ENCODE measurements at regions not wholly inside any gene's neighbourhood (a gene's known extent, or its start where the extent isn't known, plus 50 kb on each side); places are given as distances from the start of the nearest gene placed in this dataset.

- CTCF ChIA-PET: no interaction called here
- H2AFZ ChIP-seq (ENCODE audit: low read depth): no peak overlapping the region
- H3K4me2 ChIP-seq: no peak overlapping the region
- no peak overlapping the region for H3K4me3 ChIP-seq (ENCODE audit: low read depth in 2 of 2, low read length in 1 of 2)
- no peaks in the 10 kb centered on the region for H3K9me2 ChIP-seq
- no peak for DNase-seq
- POLR2A ChIA-PET: no interaction called here
- TF ChIP-seq FOXM1 (IDR thresholded peaks at IDR 0.05; ENCODE audit: low read depth) (no peak), ELF1 (IDR thresholded peaks at IDR 0.05) (no peak), MAX (IDR thresholded peaks at IDR 0.05; ENCODE audit: low read depth) (no peak), REST (IDR thresholded peaks at IDR 0.05; ENCODE audit: low read depth, low read length) (no peak), MXI1 (IDR thresholded peaks at IDR 0.05; ENCODE audit: low read depth, low read length) (no peak), RFX5 (IDR thresholded peaks at IDR 0.05; ENCODE audit: low read length) (no peak), FOSL2 (IDR thresholded peaks at IDR 0.05; ENCODE audit: borderline replicate concordance, low read depth) (no peak), GATA2 (CRISPR knock-in tag; IDR thresholded peaks at IDR 0.05) (no peak), TCF12 (IDR thresholded peaks at IDR 0.05) (no peak), POLR2AphosphoS5 (IDR thresholded peaks at IDR 0.05; ENCODE audit: low read depth, low read length) (no peak), GABPA (IDR thresholded peaks at IDR 0.05; ENCODE audit: low read depth) (no peak), TAF1 (IDR thresholded peaks at IDR 0.05; ENCODE audit: borderline replicate concordance, low read depth, low read length) (no peak), RAD21 (IDR thresholded peaks at IDR 0.05; ENCODE audit: low read length) (no peak), USF2 (IDR thresholded peaks at IDR 0.05; ENCODE audit: borderline replicate concordance, low read depth, low read length) (no peak), ZBTB33 (IDR thresholded peaks at IDR 0.05; ENCODE audit: borderline replicate concordance, low read depth) (no peak), EP300 (IDR thresholded peaks at IDR 0.05; ENCODE audit: borderline replicate concordance in 1 of 2, low read depth in 1 of 2, low read length in 1 of 2) (no peak), YY1 (IDR thresholded peaks at IDR 0.05; ENCODE audit: low read depth) (no peak)
- peaks cover 11% of the 10 kb centered on the region; the same call in 1 of the 2 replicates for H3K9me3 ChIP-seq
- no peak overlapping the region for H3K27ac ChIP-seq (ENCODE audit: low read depth in 2 of 2, low read length in 1 of 2)
- no peaks in the 10 kb centered on the region for H3K4me1 ChIP-seq (ENCODE audit: control insufficient read depth in 1 of 2, insufficient read depth in 2 of 2, low read depth in 1 of 2, low read length in 1 of 2)
- H3K9ac ChIP-seq: no peak overlapping the region
- H3K27me3 ChIP-seq (ENCODE audit: insufficient read depth): no peaks in the 10 kb centered on the region; the same call in 1 of the 2 replicates
- no peaks in the 10 kb centered on the region for H3K79me2 ChIP-seq (ENCODE audit: insufficient read depth)
- 6% methylated on average over 5 of the region's 5 CpGs for WGBS (ENCODE audit: low lambda C conversion rate)
- no peaks in the 10 kb centered on the region for H3F3A ChIP-seq (replicated peaks; ENCODE audit: insufficient read depth)
- H3K36me3 ChIP-seq (replicated peaks in 1 of 2; ENCODE audit: control insufficient read depth in 1 of 2, insufficient read depth in 2 of 2, low read length in 1 of 2): no peaks in the 10 kb centered on the region
- no peaks in the 10 kb centered on the region for H4K20me1 ChIP-seq (ENCODE audit: insufficient read depth)
Measured at GRCh38 chr4:22162454-22162853, 213.9 kb upstream of the KCNIP4 start.
